CD4-positive, alpha-beta T cell (primary cell): ENCODE measurements at regions not wholly inside any gene's neighbourhood (a gene's known extent, or its start where the extent isn't known, plus 50 kb on each side); places are given as distances from the start of the nearest gene placed in this dataset.
A peak's percentile ranks its signal among the peaks of the same experiment; 100 is the strongest.

Source experiments
- ATAC-seq: fragments of 200-7000 bp; cut with Tn5 transposase; one replicate; pipeline ENCODE4 v1.10.0; 2022; ENCODE audit warnings: mild to moderate bottlenecking; ENCODE audit not compliant: poor library complexity
- CTCF ChIA-PET: fragments of 350-600 bp; sonication (Branson Sonifier 250); formaldehyde crosslinking; loops from one replicate; lab custom pipeline; 2021; ENCODE audit warnings: antibody characterized with exemption, inconsistent platforms; lab: Charles Lee
- POLR2A ChIA-PET: fragments of 350-600 bp; sonication (Branson Sonifier 250); formaldehyde crosslinking; loops from one replicate; lab custom pipeline; 2021; ENCODE audit warnings: antibody characterized with exemption, inconsistent platforms; lab: Charles Lee
- DNase-seq, 14 experiments: peaks; one replicate each; pipeline ENCODE4 v3.0.0-alpha.2; 2013 to 2020; ENCODE audit warnings: mixed read lengths in 2 of 14
- H3K27ac ChIP-seq, 2 donors: one replicate each; pipeline versions ENCODE4 v1.5.1 to v1.7.0; 2013; ENCODE audit warnings: low read length in 2 of 2, low read depth in 1 of 2, mild to moderate bottlenecking in 1 of 2
- H3K27me3 ChIP-seq, 2 experiments: 1 replicate in 1 of 2; 2 replicates in 1 of 2; pipeline versions ENCODE4 v1.6.1 to v1.7.0; 2013; ENCODE audit warnings: low read length in 2 of 2, control low read depth in 1 of 2, mild to moderate bottlenecking in 1 of 2, moderate library complexity in 1 of 2; ENCODE audit not compliant: insufficient read depth in 2 of 2, control insufficient read depth in 1 of 2
- H3K36me3 ChIP-seq: one replicate; pipeline ENCODE4 v1.6.1; 2013; ENCODE audit warnings: low read length, control low read depth; ENCODE audit not compliant: insufficient read depth
- H3K4me1 ChIP-seq: one replicate; pipeline ENCODE4 v1.6.1; 2013; ENCODE audit warnings: low read length, control low read depth; ENCODE audit not compliant: insufficient read depth
- H3K4me3 ChIP-seq: one replicate; pipeline ENCODE4 v1.5.1; 2013; ENCODE audit warnings: mild to moderate bottlenecking, low read length, moderate library complexity
- H3K9me3 ChIP-seq, 2 experiments: 1 replicate in 1 of 2; 2 replicates in 1 of 2; pipeline versions ENCODE4 v1.6.1 to v1.7.0; 2013; ENCODE audit warnings: low read length in 2 of 2, mild to moderate bottlenecking in 2 of 2, control low read depth in 1 of 2, moderate library complexity in 1 of 2; ENCODE audit not compliant: control insufficient read depth in 1 of 2, insufficient read depth in 1 of 2
- H3K27ac Mint-ChIP-seq: one replicate; pipeline ENCODE4 v1.8.0; 2020; ENCODE audit warnings: mixed read lengths
- H3K27me3 Mint-ChIP-seq: one replicate; pipeline ENCODE4 v1.8.0; 2021; ENCODE audit warnings: mixed read lengths
- H3K36me3 Mint-ChIP-seq: one replicate; pipeline ENCODE4 v1.8.0; 2021; ENCODE audit warnings: low read depth, mixed read lengths
- H3K4me1 Mint-ChIP-seq: one replicate; pipeline ENCODE4 v1.8.0; 2021; ENCODE audit warnings: low read depth, mixed read lengths
- H3K4me3 Mint-ChIP-seq: one replicate; pipeline ENCODE4 v1.8.0; 2020; ENCODE audit warnings: mild to moderate bottlenecking, mixed read lengths
- H3K9me3 Mint-ChIP-seq: one replicate; pipeline ENCODE4 v1.8.0; 2020; ENCODE audit warnings: mixed read lengths
- intact Hi-C, 2 experiments: fragments of 100-400 bp; cut with DNase I in 1 of 2; cut with micrococcal nuclease in 1 of 2; formaldehyde crosslinking; loops; one replicate each; pipeline versions ENCODE4 v1.15.1 to v1.9.0; 2023 to 2025; cut with DNase I, micrococcal nuclease
- TF ChIP-seq, protein P1 (sequence below): fragments of 200-600 bp; IDR thresholded peaks from one replicate; pipeline ENCODE4 v1.8.0; 2022; ENCODE audit warnings: antibody characterized with exemption, mild to moderate bottlenecking

GRCh38 chr7:355568-355967 is 65.6 kb downstream of the FOXL3 start:
- peaks cover 27% of the 10 kb centered on the region for H3K4me1 Mint-ChIP-seq
- no peak overlapping the region for H3K4me3 Mint-ChIP-seq
- Histone ChIP-seq H3K36me3 (no peaks in the 10 kb centered on the region), H3K9me3 (peaks cover 0 to 27% of the 10 kb centered on the region in 2 experiments), H3K4me1 (peaks cover 39% of the 10 kb centered on the region), H3K27ac (no peak overlapping the region), H3K4me3 (no peak overlapping the region), H3K27me3 (no peaks in the 10 kb centered on the region)
- no peaks in the 10 kb centered on the region for H3K27me3 Mint-ChIP-seq
- H3K9me3 Mint-ChIP-seq = no peaks in the 10 kb centered on the region
- peaks cover 11% of the 10 kb centered on the region for H3K36me3 Mint-ChIP-seq
- CTCF ChIA-PET = no interaction called here
- DNase-seq = no peak
- ATAC-seq = no peak
- TF ChIP-seq, protein P1, sequence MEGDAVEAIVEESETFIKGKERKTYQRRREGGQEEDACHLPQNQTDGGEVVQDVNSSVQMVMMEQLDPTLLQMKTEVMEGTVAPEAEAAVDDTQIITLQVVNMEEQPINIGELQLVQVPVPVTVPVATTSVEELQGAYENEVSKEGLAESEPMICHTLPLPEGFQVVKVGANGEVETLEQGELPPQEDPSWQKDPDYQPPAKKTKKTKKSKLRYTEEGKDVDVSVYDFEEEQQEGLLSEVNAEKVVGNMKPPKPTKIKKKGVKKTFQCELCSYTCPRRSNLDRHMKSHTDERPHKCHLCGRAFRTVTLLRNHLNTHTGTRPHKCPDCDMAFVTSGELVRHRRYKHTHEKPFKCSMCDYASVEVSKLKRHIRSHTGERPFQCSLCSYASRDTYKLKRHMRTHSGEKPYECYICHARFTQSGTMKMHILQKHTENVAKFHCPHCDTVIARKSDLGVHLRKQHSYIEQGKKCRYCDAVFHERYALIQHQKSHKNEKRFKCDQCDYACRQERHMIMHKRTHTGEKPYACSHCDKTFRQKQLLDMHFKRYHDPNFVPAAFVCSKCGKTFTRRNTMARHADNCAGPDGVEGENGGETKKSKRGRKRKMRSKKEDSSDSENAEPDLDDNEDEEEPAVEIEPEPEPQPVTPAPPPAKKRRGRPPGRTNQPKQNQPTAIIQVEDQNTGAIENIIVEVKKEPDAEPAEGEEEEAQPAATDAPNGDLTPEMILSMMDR = no peak
- intact Hi-C loops = no loop called here
- POLR2A ChIA-PET = no interaction called here
- H3K27ac Mint-ChIP-seq = no peak overlapping the region

DNA sequence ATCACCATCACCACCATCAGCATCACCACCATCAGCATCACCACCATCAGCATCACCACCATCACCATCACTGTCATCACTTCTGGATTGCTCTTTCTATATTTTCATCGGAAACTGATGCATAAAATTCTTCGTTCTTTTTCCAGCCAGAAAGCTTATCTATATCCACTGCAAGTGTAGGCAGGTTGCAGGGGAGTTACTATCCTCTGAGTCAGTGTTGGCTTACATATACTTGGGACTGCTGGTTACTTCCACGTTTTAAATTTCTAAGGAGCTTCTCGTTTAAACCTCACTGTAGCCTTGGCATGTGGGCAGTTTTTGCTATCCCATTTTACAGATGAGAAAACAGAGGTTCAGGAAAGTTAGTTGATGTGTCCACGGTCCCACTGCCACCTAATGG is 66.1 kb downstream of the FOXL3 start:
- Histone ChIP-seq H3K4me1 (peaks cover 40% of the 10 kb centered on the region), H3K27me3 (no peaks in the 10 kb centered on the region), H3K27ac (no peak overlapping the region), H3K36me3 (no peaks in the 10 kb centered on the region), H3K4me3 (no peak overlapping the region), H3K9me3 (peaks cover 0 to 28% of the 10 kb centered on the region in 2 experiments)
- H3K4me1 Mint-ChIP-seq = peaks cover 31% of the 10 kb centered on the region
- intact Hi-C loops = no loop called here
- peaks cover 11% of the 10 kb centered on the region for H3K36me3 Mint-ChIP-seq
- H3K9me3 Mint-ChIP-seq = no peaks in the 10 kb centered on the region
- ATAC-seq (no peak), DNase-seq (no peak)
- H3K27ac Mint-ChIP-seq = no peak overlapping the region
- ChIA-PET CTCF (no interaction called here), POLR2A (no interaction called here)
- H3K4me3 Mint-ChIP-seq = no peak overlapping the region
- H3K27me3 Mint-ChIP-seq = no peaks in the 10 kb centered on the region
- TF ChIP-seq, protein P1 = no peak

- DNase-seq (no peak), ATAC-seq (no peak)
- Mint-ChIP-seq H3K4me3 (no peak overlapping the region), H3K27me3 (no peaks in the 10 kb centered on the region), H3K9me3 (no peaks in the 10 kb centered on the region), H3K36me3 (peaks cover 9% of the 10 kb centered on the region), H3K4me1 (peaks cover 31% of the 10 kb centered on the region), H3K27ac (peak overlapping the region; percentile 47)
- Histone ChIP-seq H3K4me3 (no peak overlapping the region), H3K27ac (no peak overlapping the region), H3K9me3 (peaks cover 0 to 28% of the 10 kb centered on the region in 2 experiments), H3K36me3 (no peaks in the 10 kb centered on the region), H3K27me3 (no peaks in the 10 kb centered on the region), H3K4me1 (peaks cover 39% of the 10 kb centered on the region)
- CTCF ChIA-PET = no interaction called here
- POLR2A ChIA-PET = no interaction called here
- TF ChIP-seq, protein P1 = no peak
- intact Hi-C loops = no loop called here
Measured at GRCh38 chr7:356691-357462, 66.9 kb downstream of the FOXL3 start.
